ENCODE measurements at regions not wholly inside any gene's neighbourhood (a gene's known extent, or its start where the extent isn't known, plus 50 kb on each side); places are given as distances from the start of the nearest gene placed in this dataset.
A peak's percentile ranks its signal among the peaks of the same experiment; 100 is the strongest.
"Not testable (repeated sequence)": the region's sequence is repeated elsewhere in the genome, so short reads cannot be mapped to it uniquely, and the experiment has no call there.

- DNase-seq, result no peak
Measured at GRCh38 chr2:72001937-72002690, 145.5 kb downstream of the CYP26B1 start.

GRCh38 chr2:72000110-72000509, 147.6 kb downstream of the CYP26B1 start:
- DNase-seq, result no peak

GRCh38 chr2:71999580-71999979, 148.1 kb downstream of the CYP26B1 start:
- no peak for DNase-seq

- DNase-seq, result no peak
Measured at GRCh38 chr2:71997843-71998242, 149.8 kb downstream of the CYP26B1 start.

- DNase-seq, result peak; percentile 48
Measured at GRCh38 chr2:71995067-71995665, 152.5 kb downstream of the CYP26B1 start.

GRCh38 chr2:71992036-71992435, 155.6 kb downstream of the CYP26B1 start:
- no peak for DNase-seq

GRCh38 chr2:71991397-71991796, 156.3 kb downstream of the CYP26B1 start:
- no peak for DNase-seq

GRCh38 chr2:71990826-71991225, 156.8 kb downstream of the CYP26B1 start:
- DNase-seq, result no peak

GRCh38 chr2:71990122-71990521, 157.5 kb downstream of the CYP26B1 start:
- no peak for DNase-seq

GRCh38 chr2:71989671-71990070, 158.0 kb downstream of the CYP26B1 start:
- peak; percentile 0 for DNase-seq

GRCh38 chr2:71988170-71988569, 159.5 kb downstream of the CYP26B1 start:
- DNase-seq, result no peak

GRCh38 chr2:71976685-71977084, 171.0 kb downstream of the CYP26B1 start:
- no peak for DNase-seq

GRCh38 chr2:71974846-71975245, 172.8 kb downstream of the CYP26B1 start:
- no peak for DNase-seq

GRCh38 chr2:71971493-71971892, 176.2 kb downstream of the CYP26B1 start:
- no peak for DNase-seq

- no peak for DNase-seq
Measured at GRCh38 chr2:71965530-71965929, 182.1 kb downstream of the CYP26B1 start.

GRCh38 chr2:71962911-71963694, 184.6 kb downstream of the CYP26B1 start:
- no peak for DNase-seq

GRCh38 chr2:71962350-71962749, 185.3 kb downstream of the CYP26B1 start:
- no peak for DNase-seq

- DNase-seq, result no peak
Measured at GRCh38 chr2:71961289-71962027, 186.2 kb downstream of the CYP26B1 start.

- no peak for DNase-seq
Measured at GRCh38 chr2:71959494-71959893, 188.2 kb downstream of the CYP26B1 start.

- not testable (repeated sequence) for DNase-seq
Measured at GRCh38 chr2:71958426-71958825, 189.2 kb downstream of the CYP26B1 start.

GRCh38 chr2:71952572-71953188, 195.0 kb downstream of the CYP26B1 start:
- no peak for DNase-seq

GRCh38 chr2:71951718-71952404, 195.8 kb downstream of the CYP26B1 start:
- DNase-seq, result no peak
